HG03469 (cell line): ENCODE measurements at regions not wholly inside any gene's neighbourhood (a gene's known extent, or its start where the extent isn't known, plus 50 kb on each side); places are given as distances from the start of the nearest gene placed in this dataset.

Source experiments
- ATAC-seq: cut with Tn5 transposase; IDR thresholded peaks from one replicate; pipeline ENCODE4 v1.9.1; 2021; ENCODE audit warnings: mild to moderate bottlenecking, moderate library complexity, moderate number of reproducible peaks; ENCODE audit not compliant: unreplicated experiment

DNA sequence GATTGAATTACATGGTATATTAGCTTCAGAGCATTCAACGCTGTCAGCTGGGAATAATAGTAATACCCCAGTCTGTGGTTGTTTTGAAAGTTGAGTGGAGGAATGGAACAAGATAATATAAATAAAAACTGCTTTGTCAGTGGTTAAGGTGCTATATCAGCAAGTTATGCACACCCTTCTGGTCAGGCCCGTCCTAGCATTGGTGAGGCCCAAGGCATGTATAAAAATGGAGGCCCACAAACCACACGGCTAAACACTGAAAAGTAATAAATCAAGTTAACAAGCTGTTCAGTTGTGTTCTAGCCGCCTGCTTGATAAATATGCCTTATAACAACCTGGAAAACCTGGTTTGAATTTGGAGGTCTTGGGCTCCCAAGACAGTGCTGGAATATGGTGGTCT is 77.4 kb downstream of the PSMG1 start:
- no peak for ATAC-seq

DNA sequence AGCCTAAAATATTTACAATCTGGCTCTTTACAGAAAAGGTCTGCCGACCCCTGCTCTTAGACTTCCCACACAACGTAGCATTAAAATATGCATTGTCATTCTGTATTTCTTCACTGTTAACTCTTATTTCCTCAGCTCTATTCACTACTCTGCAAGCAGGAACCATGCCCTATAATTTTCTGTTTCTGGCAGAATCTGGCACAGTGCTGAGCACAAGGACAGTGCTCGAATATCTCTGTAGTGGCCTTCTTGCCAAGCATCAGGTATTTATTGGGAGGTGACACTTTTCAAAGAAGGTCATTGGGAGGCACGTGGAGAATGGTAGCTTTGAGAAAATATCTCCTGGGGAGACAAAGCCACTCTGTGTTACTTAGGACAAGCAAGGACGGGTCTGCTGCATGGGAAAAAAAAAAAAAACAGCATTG is 77.9 kb downstream of the PSMG1 start:
- ATAC-seq, result no peak

DNA sequence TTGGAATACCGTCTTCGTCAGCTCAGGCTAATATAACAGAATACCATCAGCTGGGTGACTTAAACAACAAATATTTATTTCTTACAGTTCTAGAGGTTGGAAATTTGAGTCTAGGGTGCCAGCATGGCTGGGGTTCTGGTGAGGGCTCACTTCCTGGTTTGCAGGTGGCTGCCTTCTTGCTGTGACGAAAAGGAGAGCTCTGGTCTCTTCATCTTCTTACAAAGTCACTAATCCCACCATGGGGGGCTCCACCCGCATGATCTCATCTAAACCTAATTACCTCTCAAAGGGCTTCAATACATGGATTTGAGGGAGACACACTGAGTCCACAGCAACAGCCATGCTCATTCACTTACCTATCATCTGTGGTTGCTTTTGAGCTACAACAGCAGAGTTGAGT is 78.3 kb downstream of the PSMG1 start:
- no peak for ATAC-seq

DNA sequence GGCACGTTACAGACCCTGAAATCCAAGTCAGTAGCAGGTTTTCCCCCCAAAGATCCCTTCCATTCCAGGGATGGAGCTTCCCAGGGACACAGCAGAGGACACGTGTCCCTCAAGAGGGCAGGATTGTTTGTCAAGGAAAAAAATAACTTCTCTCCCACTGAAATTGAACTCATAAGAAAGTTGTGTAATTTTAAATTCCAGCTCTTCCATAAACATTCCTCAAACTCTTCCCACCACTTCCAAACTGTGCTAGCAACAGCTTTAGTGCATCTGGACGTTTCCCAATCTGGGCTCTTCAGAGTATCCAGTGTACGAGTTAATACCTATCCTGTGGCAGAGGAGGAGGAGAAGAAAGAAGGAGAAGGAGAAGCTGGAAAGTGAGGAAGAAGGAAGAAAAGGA is 79.6 kb downstream of the PSMG1 start:
- ATAC-seq, result no peak

DNA sequence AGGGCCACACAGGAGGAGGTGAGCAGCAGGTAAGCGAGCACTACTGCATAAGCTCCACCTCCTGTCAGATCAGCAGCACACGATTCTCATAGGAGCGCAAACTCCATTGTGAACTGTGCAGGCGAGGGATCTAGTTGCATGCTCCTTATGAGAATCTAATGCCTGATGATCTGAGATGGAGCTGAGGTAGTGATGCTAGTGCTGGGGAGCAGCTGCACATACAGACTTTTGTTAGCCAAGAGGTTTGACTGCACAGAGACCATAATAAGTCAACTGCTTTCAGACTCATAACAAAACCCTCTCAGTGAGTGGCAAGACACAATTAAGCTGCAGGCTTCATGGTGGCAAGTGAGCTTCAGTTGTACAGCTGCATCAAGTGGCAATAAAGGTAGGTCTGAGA is 83.4 kb downstream of the PSMG1 start:
- no peak for ATAC-seq

DNA sequence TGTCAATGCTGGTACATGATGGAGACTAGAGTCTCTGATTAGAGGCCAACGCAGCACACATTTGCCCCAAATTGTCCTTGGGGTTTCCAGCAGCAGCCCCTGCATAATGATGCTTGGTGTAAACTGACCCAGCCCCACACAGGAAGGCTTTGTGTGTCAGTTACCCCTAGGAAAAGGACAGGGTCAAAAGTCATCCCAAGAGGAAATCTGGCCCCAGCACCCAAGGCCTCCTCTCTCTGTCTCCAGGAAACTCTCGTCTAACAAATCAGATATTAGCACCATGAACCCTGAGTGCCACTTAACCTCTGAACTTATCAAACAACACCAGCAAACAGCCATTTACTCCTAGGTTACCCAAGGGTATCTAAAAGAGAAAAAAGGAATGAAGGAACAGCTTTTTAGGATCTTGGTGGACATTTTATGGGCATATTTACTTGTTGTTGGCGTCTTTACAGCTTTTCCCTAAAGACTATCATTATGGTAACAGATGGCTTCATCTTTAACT is 84.5 kb downstream of the PSMG1 start:
- ATAC-seq, result no peak

DNA sequence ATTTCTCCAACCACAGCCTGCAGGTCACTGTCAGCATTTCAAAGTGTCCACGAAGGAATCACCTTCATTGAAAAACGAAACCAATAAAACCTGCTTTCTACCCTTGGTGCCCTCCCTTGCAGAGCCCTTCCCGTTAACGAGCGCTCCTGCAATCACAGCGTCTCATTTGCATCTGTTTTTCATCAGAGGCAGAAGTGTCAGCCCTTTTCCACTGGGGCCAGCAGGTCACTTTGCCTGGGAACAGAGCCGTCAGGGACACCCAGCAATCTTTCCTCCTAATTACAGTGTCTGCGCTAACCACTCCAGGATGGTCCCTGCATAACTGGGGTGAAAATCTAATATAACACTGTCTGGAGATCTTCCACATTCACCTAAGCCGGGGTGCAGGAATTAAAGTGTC is 85.3 kb downstream of the PSMG1 start:
- ATAC-seq, result no peak

DNA sequence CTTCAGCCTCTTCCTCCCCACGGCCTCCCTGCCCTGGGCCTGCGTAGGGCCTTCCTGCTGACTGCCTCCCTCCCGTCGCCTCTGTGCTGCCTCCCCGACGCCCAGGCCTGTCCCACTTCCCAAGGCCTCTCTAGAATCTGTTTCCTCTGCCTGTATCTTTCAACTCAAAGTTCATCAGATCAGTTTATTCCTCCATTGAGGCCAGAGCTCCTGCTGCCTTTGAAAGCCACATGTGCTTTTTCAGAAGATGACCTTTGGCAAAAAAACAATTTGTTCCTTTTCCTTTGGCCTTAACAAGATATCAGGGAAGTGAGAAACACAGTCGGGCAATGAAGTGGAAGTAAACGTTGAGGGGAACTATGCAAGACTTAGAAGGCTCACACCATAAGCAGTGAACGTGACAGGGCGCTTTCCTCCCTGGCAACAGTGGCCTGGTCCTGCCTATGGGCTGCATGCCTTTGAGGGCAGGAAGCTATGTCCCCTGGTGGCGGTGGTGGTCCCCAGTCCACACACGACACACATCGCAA is 85.9 kb downstream of the PSMG1 start:
- ATAC-seq, result no peak

DNA sequence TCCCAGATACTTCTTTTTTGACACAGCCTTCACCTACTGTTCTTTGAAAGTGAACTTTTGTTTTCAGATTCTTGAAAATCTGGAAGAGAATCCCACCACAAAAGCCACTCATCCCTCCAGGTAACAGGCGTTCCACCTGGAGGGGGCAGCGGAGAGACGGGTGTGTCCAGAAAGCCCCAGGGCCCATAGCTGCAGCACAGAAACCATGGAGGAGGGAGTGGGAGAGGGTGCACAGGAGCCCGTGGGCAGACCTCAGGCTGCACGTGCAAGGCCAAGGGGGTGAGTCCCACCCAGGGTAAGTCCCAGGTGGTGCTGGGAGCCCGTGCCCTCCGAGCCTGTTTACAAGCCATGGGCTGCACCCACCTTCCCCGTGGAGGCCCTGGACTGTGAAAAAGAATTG is 86.5 kb downstream of the PSMG1 start:
- ATAC-seq, result no peak

DNA sequence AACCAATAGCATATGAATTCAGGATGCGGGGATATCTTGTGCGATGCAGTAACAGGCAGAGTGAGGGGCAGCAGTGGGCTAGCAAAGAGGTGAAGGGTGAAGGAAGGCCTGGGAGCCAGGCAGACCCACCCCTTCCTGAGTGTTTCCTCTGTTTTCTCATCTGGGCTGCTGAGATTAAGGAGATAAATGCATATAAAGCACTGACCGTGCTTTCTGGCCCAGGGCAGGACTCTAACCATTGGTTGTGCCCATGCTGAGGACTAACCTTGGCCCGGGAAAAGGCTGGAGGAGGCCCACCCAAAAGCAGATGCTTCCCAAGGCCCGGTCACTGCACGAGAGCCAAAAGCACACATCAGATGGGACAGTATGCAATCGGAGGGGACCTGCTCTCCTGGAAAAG is 87.6 kb downstream of the PSMG1 start:
- no peak for ATAC-seq

DNA sequence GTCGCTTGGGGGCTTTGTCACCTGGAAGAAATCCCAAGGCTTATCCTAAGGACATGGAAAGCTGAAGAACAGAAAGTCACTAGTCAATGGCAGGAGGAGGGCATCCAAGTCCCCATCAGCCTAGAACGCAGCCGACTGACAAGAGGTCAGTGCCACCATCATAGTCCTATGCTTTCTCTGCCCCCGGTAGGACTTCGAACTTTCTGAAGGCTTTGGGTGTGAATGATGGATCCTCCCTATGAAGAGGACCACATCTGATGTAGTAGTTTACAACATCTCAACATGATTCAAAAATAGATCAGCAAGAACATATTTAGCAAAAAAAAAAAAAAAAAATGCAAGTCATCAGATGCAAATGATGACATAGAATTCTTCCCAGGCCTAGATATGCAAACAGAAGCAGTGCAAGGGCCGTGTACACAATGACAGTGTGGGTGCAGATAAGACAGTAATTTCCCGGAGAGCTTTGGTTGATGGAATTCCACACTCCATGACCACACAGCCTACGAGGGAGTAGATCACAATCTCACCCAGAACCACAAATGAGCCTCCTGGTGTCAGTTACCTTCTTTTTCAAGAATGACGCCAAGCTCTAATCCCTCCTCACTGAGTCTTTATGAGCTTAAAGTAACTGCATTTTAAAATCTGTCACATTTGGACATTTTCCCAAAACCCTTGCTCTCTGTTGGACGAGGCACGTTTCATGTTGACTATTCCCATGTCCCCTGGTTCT is 88.2 kb downstream of the PSMG1 start:
- no peak for ATAC-seq

DNA sequence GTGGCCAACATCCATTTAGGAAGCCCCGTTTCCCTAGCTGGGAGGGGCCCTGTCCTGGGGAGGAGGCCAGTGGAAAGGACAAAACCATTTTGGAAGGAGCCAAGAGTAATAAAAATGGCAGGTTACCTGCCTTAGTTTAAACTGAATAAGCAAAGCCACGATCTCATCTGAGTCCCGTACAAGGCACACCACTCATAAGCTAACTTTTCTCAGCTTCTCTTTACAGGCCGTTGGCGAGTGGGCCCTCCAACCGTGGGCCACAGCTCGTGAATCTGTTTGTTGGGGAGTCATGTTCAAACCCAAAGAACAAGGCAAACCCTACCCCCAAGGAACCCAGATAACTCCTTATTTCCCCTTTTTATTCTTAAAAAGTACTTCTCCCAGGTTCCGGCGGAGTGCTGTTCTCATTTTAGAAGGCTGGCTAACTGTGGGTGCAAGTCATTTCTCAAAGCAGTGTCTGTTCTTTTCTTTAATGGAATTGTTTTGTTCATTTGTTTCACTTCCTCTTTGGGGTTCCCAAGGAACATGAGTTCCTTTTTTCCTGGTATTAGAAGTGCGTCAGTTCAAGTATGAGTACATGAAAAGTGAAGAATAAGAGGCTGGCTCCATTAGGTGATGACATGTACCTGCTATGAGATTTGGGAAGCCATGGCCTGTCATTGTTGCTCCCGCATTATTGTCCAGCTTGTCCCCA is 89.0 kb downstream of the PSMG1 start:
- no peak for ATAC-seq

DNA sequence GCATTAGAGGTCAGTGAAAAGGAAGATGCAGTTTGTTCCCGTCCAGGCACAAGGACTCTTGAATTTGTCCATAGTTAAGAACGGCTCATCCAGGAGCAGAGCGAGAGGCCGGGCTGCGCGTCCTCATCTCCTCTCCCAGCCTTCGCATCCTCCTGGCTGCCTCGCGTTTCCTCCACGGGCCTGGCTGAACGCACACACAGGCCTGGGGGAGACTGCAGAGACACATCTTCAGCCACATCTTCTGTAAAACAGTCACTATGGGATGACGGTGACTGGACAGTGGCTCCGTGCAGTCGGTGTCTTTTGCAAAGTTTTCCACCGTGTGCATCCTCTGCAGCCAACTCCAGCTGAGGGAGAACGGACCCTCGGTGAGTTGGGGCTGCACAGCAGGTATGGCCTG is 89.7 kb downstream of the PSMG1 start:
- no peak for ATAC-seq

DNA sequence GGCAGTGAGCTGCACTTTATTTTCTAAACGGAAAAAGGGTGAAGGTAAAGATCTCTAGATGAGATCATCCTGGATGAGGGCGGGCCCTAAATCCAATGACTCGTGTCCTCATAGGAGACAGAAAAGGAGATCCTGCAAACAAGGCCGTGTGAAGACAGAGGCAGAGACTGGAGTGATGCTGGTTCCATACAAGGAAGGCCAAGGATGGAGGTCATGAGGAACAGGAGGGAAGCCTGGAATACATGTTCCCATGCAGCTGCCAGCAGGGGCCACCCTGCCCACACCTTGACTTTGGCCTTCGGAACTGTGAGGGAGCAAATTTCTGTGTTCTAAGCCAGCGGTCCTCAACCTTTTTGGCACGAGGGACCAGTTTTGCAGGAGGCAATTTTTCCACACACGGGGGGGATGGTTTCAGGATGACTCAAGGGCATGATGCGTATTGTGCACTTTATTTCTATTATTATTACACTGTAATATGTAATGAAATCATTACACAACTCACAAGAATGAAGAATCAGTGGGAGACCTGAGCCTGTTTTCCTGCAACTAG is 94.3 kb downstream of the PSMG1 start:
- ATAC-seq, result no peak

DNA sequence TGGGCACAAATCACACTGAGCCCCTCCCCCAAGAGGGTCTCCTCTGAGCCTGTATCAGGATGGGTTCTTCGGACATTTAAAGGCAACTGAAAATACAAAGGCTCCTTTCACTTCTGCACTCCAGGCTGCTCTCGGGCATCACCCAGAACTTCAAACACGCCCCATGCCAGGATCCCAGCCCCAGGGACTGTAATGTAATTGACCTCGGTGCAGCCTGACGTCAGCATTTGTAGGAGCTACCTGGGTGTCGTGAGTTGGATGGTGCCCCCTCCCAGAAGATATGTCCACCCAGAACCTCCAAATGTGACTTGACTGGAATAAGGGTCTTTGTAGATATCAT is 95.2 kb downstream of the PSMG1 start:
- ATAC-seq, result no peak

DNA sequence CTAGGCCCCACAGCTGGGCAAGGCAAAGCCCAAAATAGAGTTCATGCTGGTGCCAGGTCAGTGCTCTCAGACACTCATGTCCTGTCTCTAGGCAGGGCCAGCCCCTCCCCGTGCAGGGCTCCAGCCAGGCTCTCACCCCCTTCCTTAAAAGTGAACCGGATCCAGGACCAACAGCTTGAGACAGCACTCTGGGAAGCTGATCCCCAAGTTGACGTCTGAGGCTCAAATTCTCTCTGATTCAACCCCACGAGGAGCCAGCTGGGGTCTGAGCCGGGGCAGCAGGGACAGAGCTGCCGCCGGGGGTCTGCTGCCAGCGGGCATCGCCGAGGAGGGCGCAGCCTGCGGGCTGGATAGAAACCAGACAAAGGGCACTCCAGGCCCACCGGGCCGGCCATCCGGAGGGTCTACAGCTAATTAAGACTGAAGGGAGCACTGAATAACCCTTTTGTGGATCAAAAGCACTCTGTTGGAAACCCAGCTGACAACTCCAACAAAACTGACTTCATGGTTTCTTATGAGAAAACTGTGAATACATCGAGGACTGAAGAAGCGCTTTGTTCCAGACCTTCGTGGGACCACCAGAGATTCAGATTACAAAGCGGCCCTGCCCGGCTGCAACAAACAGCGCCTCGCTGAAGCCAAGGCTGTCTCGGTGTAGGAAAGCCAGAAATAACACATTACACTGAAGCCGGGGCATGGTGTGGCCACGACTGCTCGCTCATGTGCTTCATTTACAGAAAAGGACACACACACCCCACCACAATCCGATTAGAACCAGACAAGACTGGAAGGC is 95.8 kb downstream of the PSMG1 start:
- no peak for ATAC-seq

DNA sequence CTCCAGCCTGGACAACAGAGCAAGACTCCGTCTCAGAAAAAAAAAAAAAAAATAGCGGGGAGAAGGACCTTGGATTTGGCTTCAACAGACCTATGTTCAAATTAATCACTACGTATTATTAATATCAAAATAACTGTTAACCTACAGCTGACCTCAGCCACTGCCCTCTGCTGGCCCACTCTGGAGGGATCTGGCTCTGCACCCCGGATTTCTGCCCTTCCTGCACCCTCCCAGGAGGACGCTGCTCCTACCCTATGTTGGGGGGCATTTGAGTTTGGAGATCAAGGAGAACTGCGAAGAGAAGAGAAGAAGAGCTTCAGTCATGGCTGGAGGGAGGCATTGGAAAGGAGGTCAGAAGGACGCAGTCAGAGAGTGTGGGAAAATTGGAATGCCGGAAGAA is 96.7 kb downstream of the PSMG1 start:
- ATAC-seq, result no peak

DNA sequence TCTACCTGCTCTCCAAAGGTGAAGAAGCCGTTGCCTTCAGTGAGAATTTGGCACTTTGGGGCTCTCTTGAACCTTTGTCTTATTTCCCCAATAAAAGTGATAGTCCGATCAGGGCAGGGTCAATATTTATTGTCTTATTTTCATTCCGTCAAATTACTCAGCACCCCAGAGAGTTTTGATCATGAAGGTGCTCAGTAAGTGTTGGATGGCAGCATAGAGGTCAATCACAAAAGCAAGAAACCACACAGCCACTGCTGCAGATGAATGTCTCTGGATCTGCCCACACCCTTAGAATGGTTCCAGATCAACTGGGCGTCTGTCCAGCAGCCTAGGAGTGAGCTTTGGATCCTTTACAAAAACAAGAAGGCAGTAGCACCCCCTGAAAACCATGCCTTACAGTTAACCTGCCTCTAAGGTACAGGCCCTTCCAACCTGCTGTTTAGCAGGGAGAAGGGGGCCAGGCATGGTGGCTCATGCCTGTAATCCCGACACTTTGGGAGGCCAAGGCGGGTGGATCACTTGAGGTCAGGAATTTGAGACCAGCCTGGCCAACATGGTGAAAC is 97.3 kb downstream of the PSMG1 start:
- ATAC-seq, result no peak

DNA sequence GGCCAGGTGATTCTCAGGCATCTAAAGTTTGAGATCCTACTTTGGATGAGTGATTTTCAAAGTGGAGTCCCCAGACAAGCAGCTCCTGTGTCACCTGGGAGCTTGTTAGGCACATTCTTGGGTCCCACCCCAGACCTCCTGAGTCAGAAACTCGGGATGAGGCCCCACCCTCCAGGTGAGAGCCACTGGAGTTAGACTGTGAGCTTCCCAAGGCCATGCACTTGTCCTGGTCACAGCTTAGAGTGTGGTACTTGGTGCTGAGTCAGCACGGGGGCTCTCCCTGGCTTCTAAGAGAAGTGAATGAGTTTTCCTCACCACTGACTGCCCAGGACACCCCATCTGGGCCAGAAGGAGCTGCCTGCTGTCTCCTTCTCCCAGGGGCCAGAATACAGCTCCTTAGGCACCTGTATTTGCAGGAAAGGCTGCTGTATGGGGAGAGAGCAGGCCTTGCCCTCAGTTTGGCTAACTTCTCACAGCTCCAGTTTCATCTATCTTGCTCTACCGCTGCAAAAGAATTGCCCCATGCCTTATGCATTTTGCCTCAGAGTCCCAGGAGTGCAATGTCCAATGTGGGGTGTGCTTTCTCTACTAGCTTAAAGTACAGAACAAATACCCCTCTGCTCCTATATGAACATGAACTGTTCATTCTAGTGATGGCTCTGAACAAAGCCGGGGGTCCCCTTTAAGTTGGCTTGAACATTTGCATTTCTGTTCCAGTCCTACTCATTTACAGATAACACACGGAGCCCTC is 98.1 kb downstream of the PSMG1 start:
- ATAC-seq, result no peak

DNA sequence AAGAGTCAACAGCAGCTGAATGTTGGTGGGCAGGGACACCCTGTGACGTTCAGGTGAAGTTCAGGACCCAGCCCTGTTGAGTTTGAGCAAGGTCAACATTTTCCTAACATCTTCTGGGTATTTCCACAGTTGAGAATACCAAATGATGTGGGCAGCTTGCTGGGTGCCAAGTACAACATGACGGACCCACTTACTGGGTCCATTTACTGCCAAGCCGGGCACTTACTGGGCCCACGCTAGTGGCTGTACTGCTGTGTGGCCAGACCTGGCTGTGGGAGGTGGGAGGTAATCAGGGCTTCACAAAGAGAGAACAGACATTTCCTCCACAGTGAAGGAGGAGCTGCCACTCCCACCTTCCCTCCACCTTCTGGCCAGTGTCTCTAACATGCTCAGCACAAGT is 99.2 kb downstream of the PSMG1 start:
- ATAC-seq, result no peak
